GM12878 (cell line): ENCODE measurements at regions not wholly inside any gene's neighbourhood (a gene's known extent, or its start where the extent isn't known, plus 50 kb on each side); places are given as distances from the start of the nearest gene placed in this dataset.

ENCODE experiments used
- ATAC-seq: fragments of 200-7000 bp; cut with Tn5 transposase; 3 replicates; pipeline ENCODE4 v1.9.1; 2020; ENCODE audit warnings: mild to moderate bottlenecking, moderate library complexity
- BruUV-seq: library from RNA; stranded (reverse); fragments of 400-500 nt; replicated peaks from 2 replicates; lab custom pipeline; 2021; lab: Mats Ljungman, UMichigan
- CTCF ChIA-PET: fragments of 300-600 bp; sonication (Branson Sonifier 250); formaldehyde crosslinking; extraction: SDS; loops from one replicate; lab custom pipeline; 2021; ENCODE audit warnings: inconsistent platforms; lab: Yijun Ruan, JAX
- POLR2A ChIA-PET: fragments of 350-600 bp; formaldehyde crosslinking; extraction: SDS; loops from one replicate; lab custom pipeline; 2021; ENCODE audit warnings: inconsistent platforms; lab: Charles Lee
- RAD21 ChIA-PET: fragments of 300-600 bp; sonication (Branson Sonifier 250); formaldehyde crosslinking; loops from one replicate; lab custom pipeline; 2023; ENCODE audit warnings: antibody characterized with exemption; ENCODE audit not compliant: unreplicated experiment; lab: Charles Lee
- SMC1A ChIA-PET: fragments of 300-600 bp; sonication (Branson Sonifier 250); formaldehyde crosslinking; loops from one replicate; lab custom pipeline; 2023; ENCODE audit not compliant: unreplicated experiment, uncharacterized antibody; lab: Charles Lee
- DNase-seq: peaks from one replicate; pipeline ENCODE4 v3.0.0-alpha.2; 2011; ENCODE audit warnings: low read depth, low spot score
- FAIRE-seq: peaks from 3 replicates; lab custom pipeline; 2011; peaks lifted over from hg19 to GRCh38; lab: Jason Lieb, UNC
- H2AFZ ChIP-seq: 2 replicates; pipeline ENCODE4 v1.6.0; 2011; ENCODE audit warnings: low read depth, low read length, control low read depth; ENCODE audit not compliant: control insufficient read depth
- H3K27ac ChIP-seq: 2 replicates; pipeline ENCODE4 v1.5.1; 2011; ENCODE audit warnings: control low read depth; ENCODE audit not compliant: control insufficient read depth, insufficient read depth
- H3K27me3 ChIP-seq, 2 experiments: replicated peaks in 1 of 2; 2 replicates each; pipeline versions ENCODE4 v1.6.0 to v1.6.1; 2011; ENCODE audit warnings: low read length in 1 of 2; ENCODE audit not compliant: control insufficient read depth in 2 of 2, insufficient read depth in 2 of 2
- H3K36me3 ChIP-seq, 2 experiments: 2 replicates each; pipeline ENCODE4 v1.5.1; 2011; ENCODE audit warnings: low read length in 1 of 2; ENCODE audit not compliant: control insufficient read depth in 2 of 2, insufficient read depth in 2 of 2
- H3K4me1 ChIP-seq: 2 replicates; pipeline ENCODE4 v1.6.1; 2011; ENCODE audit warnings: mild to moderate bottlenecking, low read length, moderate library complexity, mixed read lengths; ENCODE audit not compliant: control insufficient read depth, insufficient read depth
- H3K4me2 ChIP-seq: 2 replicates; pipeline ENCODE4 v1.6.0; 2011; ENCODE audit warnings: control low read depth; ENCODE audit not compliant: control insufficient read depth, insufficient read depth
- H3K4me3 ChIP-seq: fragments of 200-600 bp; sonication (generic); 2 replicates; pipeline ENCODE4 v1.5.1; 2016
- H3K79me2 ChIP-seq: 2 replicates; pipeline ENCODE4 v1.6.0; 2011; ENCODE audit warnings: low read length; ENCODE audit not compliant: control insufficient read depth, insufficient read depth
- H3K9ac ChIP-seq: 2 replicates; pipeline ENCODE4 v1.8.0; 2011; ENCODE audit warnings: low read length, control low read depth, mixed read lengths; ENCODE audit not compliant: control insufficient read depth, insufficient read depth
- H3K9me3 ChIP-seq: replicated peaks from 3 replicates; pipeline ENCODE4 v1.5.1; 2011; ENCODE audit warnings: mild to moderate bottlenecking, low read length; ENCODE audit not compliant: control insufficient read depth, insufficient read depth
- H4K20me1 ChIP-seq: 2 replicates; pipeline ENCODE4 v1.6.0; 2011; ENCODE audit not compliant: control insufficient read depth, insufficient read depth
- CREB1 ChIP-seq: IDR thresholded peaks from 2 replicates; pipeline ENCODE4 v1.6.1; 2012; ENCODE audit warnings: low read depth, mild to moderate bottlenecking, inconsistent platforms
- EZH2 ChIP-seq: IDR thresholded peaks from 2 replicates; pipeline ENCODE4 v1.6.1; 2012; ENCODE audit warnings: low read depth, mild to moderate bottlenecking, control low read depth, inconsistent platforms, low read length, borderline replicate concordance; ENCODE audit not compliant: control insufficient read depth
- POLR2AphosphoS2 ChIP-seq: IDR thresholded peaks from 2 replicates; pipeline ENCODE4 v1.6.1; 2011; ENCODE audit warnings: low read depth, mild to moderate bottlenecking, low read length, improper control_type of control experiment, moderate library complexity
- RBBP5 ChIP-seq: fragments of 200-600 bp; sonication (generic); conservative IDR thresholded peaks from 2 replicates; pipeline ENCODE4 v1.6.1; 2016
- ZNF217 ChIP-seq: fragments of 450-650 bp; IDR thresholded peaks from 2 replicates; pipeline ENCODE4 v1.6.1; 2017; ENCODE audit warnings: antibody characterized with exemption, mild to moderate bottlenecking
- ZNF24 ChIP-seq: fragments of 450-650 bp; IDR thresholded peaks from 2 replicates; pipeline ENCODE4 v1.6.1; 2017; ENCODE audit warnings: antibody characterized with exemption, mild to moderate bottlenecking
- ZNF384 ChIP-seq: IDR thresholded peaks from 2 replicates; pipeline ENCODE4 v1.6.1; 2012; ENCODE audit warnings: low read depth, mild to moderate bottlenecking, low read length, improper control_type of control experiment, borderline replicate concordance
- ZNF622 ChIP-seq: fragments of 450-650 bp; IDR thresholded peaks from 2 replicates; pipeline ENCODE4 v1.6.1; 2017; ENCODE audit warnings: mild to moderate bottlenecking, inconsistent platforms
- WGBS: methylation state at CpG from one replicate; pipeline ENCODE4 v1.1.6; 2016; ENCODE audit warnings: low lambda C conversion rate; ENCODE audit not compliant: insufficient replicate concordance, insufficient coverage; ENCODE audit errors: missing lambda C conversion rate; 5-methylcytosine and 5-hydroxymethylcytosine counted together
- in situ Hi-C: fragments of 300-500 bp; cut with MboI; formaldehyde crosslinking; loops from 9 replicates; pipeline ENCODE4 v1.14.3; 2018; ENCODE audit warnings: mixed read lengths
- intact Hi-C: fragments of 100-400 bp; cut with micrococcal nuclease; formaldehyde crosslinking; loops from one replicate; pipeline ENCODE4 v1.14.2; 2022; ENCODE audit not compliant: unreplicated experiment

DNA sequence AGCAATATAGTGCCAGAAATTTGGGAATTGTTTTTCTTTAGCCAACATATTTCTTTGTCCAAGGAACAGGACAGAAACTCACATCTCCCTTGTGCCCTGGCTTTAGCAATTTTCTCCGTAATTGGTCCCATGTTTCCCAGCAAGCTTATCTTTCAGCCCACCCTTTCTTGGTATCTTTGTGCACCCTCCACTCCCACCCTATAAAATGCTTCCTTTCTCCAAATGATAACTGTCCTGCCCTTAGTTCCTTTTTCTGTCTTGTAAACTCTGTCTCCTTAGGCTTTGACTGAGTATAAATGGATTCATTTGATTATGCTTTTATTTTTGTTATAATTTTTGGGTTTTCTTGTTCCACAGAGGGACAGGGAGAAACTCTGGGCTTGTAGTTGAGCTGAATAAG lies 442.8 kb downstream of the ATP23 start:
- intact Hi-C loops = no loop called here
- no peak for ATAC-seq
- Histone ChIP-seq H3K9ac (no peak overlapping the region), H4K20me1 (no peaks in the 10 kb centered on the region), H2AFZ (no peak overlapping the region), H3K9me3 (no peaks in the 10 kb centered on the region), H3K36me3 (no peaks in the 10 kb centered on the region), H3K27ac (no peak overlapping the region), H3K4me2 (no peak overlapping the region), H3K79me2 (no peaks in the 10 kb centered on the region), H3K4me3 (no peak overlapping the region), H3K4me1 (no peaks in the 10 kb centered on the region), H3K27me3 (no peaks in the 10 kb centered on the region)
- in situ Hi-C loops = no loop called here
- SMC1A ChIA-PET = interaction anchor here (0.6 to 1.5 kb wide), 4 partner anchors 13 to 37 kb away, joined by 3 to 5 read pairs (median 3); no protein-coding TSS in a partner anchor
- FAIRE-seq = no peak
- CTCF ChIA-PET = no interaction called here
- no peak for TF ChIP-seq EZH2
- no peak for TF ChIP-seq ZNF217
- no peak for TF ChIP-seq POLR2AphosphoS2
- TF ChIP-seq ZNF622 = no peak
- POLR2A ChIA-PET = no interaction called here
- DNase-seq = no peak
- WGBS = 93% methylated on average over 1 of the region's 1 CpG
- BruUV-seq = no TSS peak
- RAD21 ChIA-PET = interaction anchor here (1.6 kb wide), 1 partner anchor 12 kb away, joined by 3 read pairs; no protein-coding TSS in a partner anchor

DNA sequence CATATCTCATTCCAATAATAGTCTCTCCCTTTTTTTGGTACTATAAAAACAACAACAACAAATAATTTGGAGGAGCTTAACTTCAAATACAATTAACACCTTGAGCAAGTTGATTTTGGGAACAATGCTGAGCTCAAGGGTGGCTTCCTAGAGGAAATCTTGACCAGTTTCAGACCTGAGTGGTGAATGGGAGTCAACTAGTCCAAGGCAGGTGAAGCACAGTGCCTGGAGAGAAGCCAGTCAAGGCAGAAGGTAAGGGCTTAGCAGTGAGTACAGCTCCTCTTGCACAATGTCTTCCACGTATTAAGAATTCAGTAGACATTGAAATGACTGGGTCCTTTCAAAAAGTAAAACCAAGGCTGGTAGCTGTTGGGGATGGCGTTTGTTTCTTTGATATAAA lies 444.8 kb downstream of the ATP23 start:
- SMC1A ChIA-PET = interaction anchor here (0.6 to 1.2 kb wide), 2 partner anchors 58 to 178 kb away, joined by 3 read pairs; no protein-coding TSS in a partner anchor

More for the DNA sequence above, 444.8 kb downstream of the ATP23 start:
- ChIA-PET POLR2A (interaction anchor here (0.6 kb wide), 1 partner anchor 495 kb away, joined by 10 read pairs; no protein-coding TSS in a partner anchor), CTCF (interaction anchor here (0.8 kb wide), 1 partner anchor 154 kb away, joined by 3 read pairs; no protein-coding TSS in a partner anchor), RAD21 (no interaction called here)
- Histone ChIP-seq H3K4me1 (no peaks in the 10 kb centered on the region), H3K27ac (no peak overlapping the region), H3K79me2 (no peaks in the 10 kb centered on the region), H3K36me3 (no peaks in the 10 kb centered on the region), H4K20me1 (no peaks in the 10 kb centered on the region), H3K4me2 (no peak overlapping the region), H3K9ac (no peak overlapping the region), H3K9me3 (no peaks in the 10 kb centered on the region), H3K4me3 (no peak overlapping the region), H3K27me3 (no peaks in the 10 kb centered on the region), H2AFZ (no peak overlapping the region)
- intact Hi-C loops (no loop called here), in situ Hi-C loops (no loop called here)
- FAIRE-seq (no peak), DNase-seq (no peak), ATAC-seq (no peak)
- TF ChIP-seq ZNF24 = no peak
- no peak for TF ChIP-seq CREB1
- TF ChIP-seq ZNF384 = no peak
- TF ChIP-seq RBBP5 = no peak
- no TSS peak for BruUV-seq
- 0% methylated on average over 2 of the region's 2 CpGs for WGBS
